ENCODE measurements at regions not wholly inside any gene's neighbourhood (a gene's known extent, or its start where the extent isn't known, plus 50 kb on each side); places are given as distances from the start of the nearest gene placed in this dataset.
"Not testable (repeated sequence)": the region's sequence is repeated elsewhere in the genome, so short reads cannot be mapped to it uniquely, and the experiment has no call there.

DNA sequence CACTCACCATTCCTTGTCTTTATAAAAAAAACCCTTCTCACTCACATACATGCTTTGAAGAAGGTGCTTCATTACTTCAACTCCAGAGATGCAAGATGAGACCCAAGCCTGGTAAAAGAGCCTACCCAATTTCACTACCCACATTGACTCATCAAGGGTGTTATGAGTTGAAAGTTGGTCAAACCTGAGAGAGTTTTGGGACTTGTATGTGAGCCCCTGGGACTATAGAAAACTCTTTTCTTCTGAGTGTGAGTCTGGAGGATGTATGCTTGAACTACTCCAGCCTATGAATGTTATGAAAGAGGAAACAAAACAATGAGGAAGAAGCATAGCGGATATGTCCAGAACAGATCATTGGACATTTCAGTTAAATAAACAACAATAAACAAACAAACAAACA lies 106.5 kb upstream of the SATB1 start:
- DNase-seq: no peak

GRCh38 chr3:18529631-18530030 lies 104.5 kb upstream of the SATB1 start:
- DNase-seq: no peak

DNA sequence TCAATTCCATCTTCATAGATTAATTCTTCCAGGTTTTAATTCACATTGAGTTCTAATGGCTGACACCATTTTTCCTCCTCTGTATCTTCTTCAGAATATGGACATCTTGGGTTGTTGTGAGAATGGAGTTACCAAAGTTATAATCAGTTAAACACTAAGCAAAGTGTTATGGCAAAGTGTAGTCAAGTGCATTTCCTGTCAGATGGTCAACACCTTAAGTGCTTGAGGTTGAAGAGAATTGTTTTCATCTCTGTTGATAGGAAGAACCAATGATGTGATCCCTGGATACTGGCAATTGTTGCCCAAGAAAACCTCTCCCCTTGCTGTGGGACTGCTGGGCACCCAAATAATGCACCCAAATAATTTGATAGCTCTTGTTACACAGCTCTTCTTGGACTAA lies 102.6 kb upstream of the SATB1 start:
- no peak for DNase-seq

DNA sequence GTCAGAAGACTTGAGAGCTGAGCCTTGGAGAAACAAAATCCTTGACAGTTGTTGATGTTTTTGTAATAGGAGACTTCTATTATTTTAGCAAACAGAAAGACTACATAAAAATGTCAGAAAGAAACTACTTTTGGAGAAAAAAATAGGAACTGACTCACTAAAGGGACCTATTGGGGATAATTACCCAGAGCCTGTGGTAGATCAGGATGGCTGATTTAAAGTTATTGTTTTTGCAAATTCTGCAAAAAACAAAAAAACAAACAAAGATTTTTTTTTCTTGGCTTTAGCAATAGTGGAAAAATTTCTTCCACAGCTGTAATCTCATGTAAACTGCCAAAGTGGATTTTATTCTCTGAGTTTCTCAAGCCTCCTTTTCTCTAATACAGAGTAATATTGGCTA lies 101.5 kb upstream of the SATB1 start:
- no peak for DNase-seq

DNA sequence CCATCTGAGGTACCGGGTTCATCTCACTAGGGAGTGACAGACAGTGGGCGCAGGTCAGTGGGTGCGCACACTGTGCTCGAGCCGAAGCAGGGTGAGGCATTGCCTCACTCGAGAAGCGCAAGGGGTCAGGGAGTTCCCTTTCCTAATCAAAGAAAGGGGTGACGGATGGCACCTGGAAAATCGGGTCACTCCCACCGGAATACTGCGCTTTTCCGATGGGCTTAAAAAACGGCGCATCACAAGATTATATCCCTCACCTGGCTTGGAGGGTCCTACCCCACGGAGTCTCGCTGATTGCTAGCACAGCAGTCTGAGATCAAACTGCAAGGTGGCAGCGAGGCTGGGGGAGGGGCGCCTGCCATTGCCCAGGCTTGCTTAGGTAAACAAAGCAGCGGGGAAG lies 91.0 kb upstream of the SATB1 start:
- not testable (repeated sequence) for DNase-seq

GRCh38 chr3:18513091-18513490 lies 88.0 kb upstream of the SATB1 start:
- DNase-seq: no peak

GRCh38 chr3:18512007-18512406 lies 86.9 kb upstream of the SATB1 start:
- no peak for DNase-seq

- no peak for DNase-seq
These were observed 85.8 kb upstream of the SATB1 start for GRCh38 chr3:18510947-18511346.

- no peak for DNase-seq
These were observed 82.2 kb upstream of the SATB1 start for GRCh38 chr3:18507333-18507732.

GRCh38 chr3:18505056-18505455 lies 79.9 kb upstream of the SATB1 start:
- no peak for DNase-seq

GRCh38 chr3:18501679-18502343 lies 76.7 kb upstream of the SATB1 start:
- no peak for DNase-seq

GRCh38 chr3:18500322-18500721 lies 75.2 kb upstream of the SATB1 start:
- DNase-seq: no peak

DNA sequence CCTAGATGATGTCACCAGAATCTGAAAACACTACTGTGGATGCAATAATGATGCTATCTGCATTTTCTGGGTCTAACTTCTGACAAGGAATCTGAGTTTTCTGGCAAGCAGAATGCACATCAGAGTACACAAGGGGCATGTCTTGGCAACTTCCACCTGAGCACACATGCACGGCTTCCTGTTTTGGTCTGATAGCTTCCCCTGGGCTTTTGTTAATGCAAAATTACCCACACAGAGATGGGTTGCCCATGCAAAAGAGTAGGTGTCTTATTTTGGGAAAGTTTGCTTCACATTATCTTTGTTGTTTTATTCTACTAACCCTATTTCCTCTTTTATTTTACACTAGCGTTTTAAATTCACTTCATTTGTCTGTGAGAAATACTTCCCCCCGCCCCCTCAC lies 74.2 kb upstream of the SATB1 start:
- no peak for DNase-seq

DNA sequence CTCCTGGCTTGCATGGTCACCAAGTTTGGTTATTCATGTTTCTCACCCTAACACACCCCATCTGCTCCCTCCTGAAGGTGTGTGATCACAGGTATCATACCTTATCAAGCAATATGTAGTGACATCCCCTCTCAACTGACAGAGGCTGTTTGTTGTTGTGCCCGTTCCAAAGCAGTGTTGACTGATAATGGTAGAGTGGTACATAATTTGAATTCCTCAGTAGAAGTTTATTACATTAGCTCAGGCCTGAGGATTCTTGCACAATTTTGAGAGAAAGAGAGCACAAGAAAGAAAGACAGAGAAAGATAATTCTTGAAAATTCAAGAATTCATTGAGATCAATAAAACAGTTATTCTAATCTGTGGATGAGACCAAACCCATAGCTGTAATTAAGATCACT lies 69.1 kb upstream of the SATB1 start:
- no peak for DNase-seq

GRCh38 chr3:18489939-18490338 lies 64.8 kb upstream of the SATB1 start:
- no peak for DNase-seq

GRCh38 chr3:18483226-18483625 lies 58.1 kb upstream of the SATB1 start:
- DNase-seq: no peak

GRCh38 chr3:18481946-18482548 lies 56.9 kb upstream of the SATB1 start:
- no peak for DNase-seq

DNA sequence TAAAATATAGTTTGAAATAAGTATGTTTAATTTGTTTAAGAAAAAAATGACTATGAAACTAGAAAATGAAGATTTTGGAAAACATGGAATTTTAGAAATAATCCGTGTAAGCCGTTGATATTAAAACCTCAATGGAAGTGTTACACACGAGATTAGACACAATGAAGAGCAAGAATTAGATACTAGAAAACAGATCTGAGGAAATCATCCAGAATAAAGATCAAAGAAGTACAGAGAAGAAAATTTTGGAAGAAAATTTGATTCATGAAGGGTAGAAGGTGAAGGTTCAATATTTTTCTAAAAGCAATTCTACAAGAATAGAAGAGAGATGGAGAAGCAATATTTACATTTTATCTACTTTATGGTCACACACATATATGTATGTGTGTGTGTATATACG lies 52.5 kb upstream of the SATB1 start:
- no peak for DNase-seq
